MM.1S (cell line): ENCODE measurements at regions not wholly inside any gene's neighbourhood (a gene's known extent, or its start where the extent isn't known, plus 50 kb on each side); places are given as distances from the start of the nearest gene placed in this dataset.

Experiments
- CTCF ChIP-seq: fragments of 300-600 bp; sonication (generic); IDR thresholded peaks from 2 replicates; pipeline ENCODE4 v1.5.1; 2016; ENCODE audit warnings: antibody characterized with exemption, low read length, mixed read lengths
- EZH2 ChIP-seq: fragments of 300-600 bp; sonication (generic); optimal IDR thresholded peaks from 2 replicates; pipeline ENCODE3; 2017; ENCODE audit warnings: low read depth, mild to moderate bottlenecking, antibody characterized with exemption, low read length, mixed read lengths
- EZH2phosphoT487 ChIP-seq: fragments of 300-600 bp; sonication (generic); IDR thresholded peaks from 2 replicates; pipeline ENCODE4 v1.6.1; 2018; ENCODE audit warnings: antibody characterized with exemption, low read length

GRCh38 chr14:26252176-26252575, 345.7 kb downstream of the NOVA1 start:
- TF ChIP-seq CTCF: no peak
- no peak for TF ChIP-seq EZH2phosphoT487
- TF ChIP-seq EZH2: no peak
